ENCODE measurements at regions not wholly inside any gene's neighbourhood (a gene's known extent, or its start where the extent isn't known, plus 50 kb on each side); places are given as distances from the start of the nearest gene placed in this dataset.

GRCh38 chr4:45409536-45409935, 683.2 kb upstream of the GNPDA2 start:
- dilution Hi-C loops (cut with MboI; ENCODE audit: extremely low pct_ligation_motif_present, low sequenced_read_pairs) = no loop called here
- POLR2A ChIA-PET = no interaction called here

More at GRCh38 chr4:45409536-45409935, 683.2 kb upstream of the GNPDA2 start:
- Histone ChIP-seq H3K4me3 (replicated peaks in 1 of 3; ENCODE audit: insufficient read depth in 1 of 3, low read depth in 1 of 3, low read length in 3 of 3) (no peak overlapping the region), H3K27me3 (ENCODE audit: control insufficient read depth in 2 of 2, insufficient read depth in 2 of 2, low read length in 2 of 2) (no peaks in the 10 kb centered on the region), H3K9me1 (replicated peaks; ENCODE audit: control insufficient read depth, extremely low read depth, insufficient read depth, low read length) (no peaks in the 10 kb centered on the region), H3K9ac (replicated peaks; ENCODE audit: extremely low read depth, insufficient read depth, low read length) (no peak overlapping the region), H4K20me1 (replicated peaks; ENCODE audit: control insufficient read depth, extremely low read depth, insufficient read depth, low read length) (no peaks in the 10 kb centered on the region), H3K27ac (ENCODE audit: insufficient read depth, low read depth, low read length) (no peak overlapping the region), H3K79me2 (ENCODE audit: control insufficient read depth, insufficient read depth, low read length) (no peaks in the 10 kb centered on the region), H3K36me3 (ENCODE audit: control insufficient read depth in 2 of 2, extremely low read depth in 1 of 2, insufficient read depth in 2 of 2, low read length in 2 of 2) (no peaks in the 10 kb centered on the region), H3K9me3 (replicated peaks; ENCODE audit: control insufficient read depth, insufficient read depth, low read length) (no peaks in the 10 kb centered on the region), H2AFZ (ENCODE audit: low read depth, low read length) (no peak overlapping the region), H3K4me1 (ENCODE audit: control insufficient read depth, extremely low read depth, insufficient read depth, low read length) (no peaks in the 10 kb centered on the region), H3K4me2 (ENCODE audit: insufficient read depth, low read length) (no peak overlapping the region)
- FAIRE-seq (no peak), DNase-seq (ENCODE audit: low read depth, low spot score) (no peak)
- no TSS peak for BruUV-seq (replicated peaks)
- CTCF ChIA-PET = no interaction called here
- intact Hi-C loops (cut with micrococcal nuclease) = no loop called here
- no peak for TF ChIP-seq CTCF (IDR thresholded peaks at IDR 0.05; ENCODE audit: extremely low read depth in 1 of 2, insufficient read depth in 1 of 2, low read depth in 1 of 2, low read length in 2 of 2)
- no peak for TF ChIP-seq POLR2AphosphoS5 (IDR thresholded peaks at IDR 0.05; ENCODE audit: insufficient read depth, low read depth, low read length)
- TF ChIP-seq POLR2A (IDR thresholded peaks at IDR 0.05; ENCODE audit: low read depth, low read length) = no peak
- TF ChIP-seq MAX (IDR thresholded peaks at IDR 0.05; ENCODE audit: insufficient read depth, insufficient read length) = no peak
- TF ChIP-seq EZH2 (IDR thresholded peaks at IDR 0.05; ENCODE audit: borderline replicate concordance, low read depth, low read length, severe bottlenecking) = no peak
- TF ChIP-seq FOS (IDR thresholded peaks at IDR 0.05; ENCODE audit: borderline replicate concordance, insufficient read depth, low read length) = no peak
- TF ChIP-seq MYC (IDR thresholded peaks at IDR 0.05; ENCODE audit: low read depth, low read length) = no peak
- TF ChIP-seq JUN (IDR thresholded peaks at IDR 0.05; ENCODE audit: borderline replicate concordance, insufficient read depth, insufficient read length, low read depth) = no peak
- no peak for TF ChIP-seq GATA2 (IDR thresholded peaks at IDR 0.05; ENCODE audit: insufficient read depth, insufficient read length, low read depth, low read length)

Data from endothelial cell of umbilical vein (primary cell).